HFFc6 (cell line): ENCODE measurements at regions not wholly inside any gene's neighbourhood (a gene's known extent, or its start where the extent isn't known, plus 50 kb on each side); places are given as distances from the start of the nearest gene placed in this dataset.

Experiments used
- DNase-seq: peaks from one replicate; pipeline ENCODE4 v3.0.0-alpha.2; 2018
- H3K27ac Mint-ChIP-seq: 2 replicates; pipeline ENCODE4 v1.8.0; 2020; ENCODE audit warnings: mild to moderate bottlenecking, mixed read lengths
- H3K27me3 Mint-ChIP-seq: 2 replicates; pipeline ENCODE4 v1.8.0; 2021; ENCODE audit warnings: mild to moderate bottlenecking, moderate library complexity, mixed read lengths; ENCODE audit not compliant: insufficient read depth
- H3K36me3 Mint-ChIP-seq: 2 replicates; pipeline ENCODE4 v1.8.0; 2021; ENCODE audit warnings: low read depth, mixed read lengths
- H3K4me1 Mint-ChIP-seq: 2 replicates; pipeline ENCODE4 v1.8.0; 2020; ENCODE audit warnings: low read depth, mixed read lengths
- H3K4me3 Mint-ChIP-seq: 2 replicates; pipeline ENCODE4 v1.8.0; 2020; ENCODE audit warnings: mild to moderate bottlenecking, moderate library complexity, mixed read lengths
- H3K9me3 Mint-ChIP-seq: 2 replicates; pipeline ENCODE4 v1.8.0; 2020; ENCODE audit warnings: mild to moderate bottlenecking, mixed read lengths
- CTCF ChIP-seq: fragments of 200-600 bp; sonication (generic); IDR thresholded peaks from 2 replicates; pipeline ENCODE4 v1.5.0; 2021; ENCODE audit warnings: antibody characterized with exemption, mild to moderate bottlenecking

GRCh38 chr7:131972251-131972650 is 415.8 kb upstream of the PODXL start:
- Mint-ChIP-seq H3K4me3 (no peak overlapping the region), H3K4me1 (no peaks in the 10 kb centered on the region), H3K36me3 (no peaks in the 10 kb centered on the region), H3K9me3 (no peaks in the 10 kb centered on the region), H3K27ac (no peak overlapping the region), H3K27me3 (peaks cover 3% of the 10 kb centered on the region)
- DNase-seq = no peak
- no peak for TF ChIP-seq CTCF

- TF ChIP-seq CTCF = no peak
- Mint-ChIP-seq H3K36me3 (no peaks in the 10 kb centered on the region), H3K4me1 (no peaks in the 10 kb centered on the region), H3K9me3 (no peaks in the 10 kb centered on the region), H3K4me3 (no peak overlapping the region), H3K27me3 (peaks cover 3% of the 10 kb centered on the region; the same call in 1 of the 2 replicates), H3K27ac (no peak overlapping the region)
- no peak for DNase-seq
These were observed 414.2 kb upstream of the PODXL start for GRCh38 chr7:131970602-131971001.

- DNase-seq = no peak
- H3K36me3 Mint-ChIP-seq = no peaks in the 10 kb centered on the region
- H3K4me1 Mint-ChIP-seq = no peaks in the 10 kb centered on the region
- H3K4me3 Mint-ChIP-seq = no peak overlapping the region
- no peak overlapping the region for H3K27ac Mint-ChIP-seq
- H3K9me3 Mint-ChIP-seq = no peaks in the 10 kb centered on the region
- H3K27me3 Mint-ChIP-seq = peaks cover 3% of the 10 kb centered on the region; the same call in 1 of the 2 replicates
- TF ChIP-seq CTCF = no peak
These were observed 413.1 kb upstream of the PODXL start for GRCh38 chr7:131969560-131969959.

GRCh38 chr7:131967216-131967730 is 410.8 kb upstream of the PODXL start:
- no peak for DNase-seq
- TF ChIP-seq CTCF = no peak
- Mint-ChIP-seq H3K4me1 (no peaks in the 10 kb centered on the region), H3K27ac (no peak overlapping the region), H3K36me3 (no peaks in the 10 kb centered on the region), H3K27me3 (peaks cover 3% of the 10 kb centered on the region), H3K4me3 (no peak overlapping the region), H3K9me3 (no peaks in the 10 kb centered on the region)

- no peak for TF ChIP-seq CTCF
- Mint-ChIP-seq H3K4me3 (no peak overlapping the region), H3K27me3 (peaks cover 18% of the 10 kb centered on the region)
These were observed 407.8 kb upstream of the PODXL start for GRCh38 chr7:131964203-131964602.

More at GRCh38 chr7:131964203-131964602, 407.8 kb upstream of the PODXL start:
- Mint-ChIP-seq H3K9me3 (no peaks in the 10 kb centered on the region), H3K4me1 (no peaks in the 10 kb centered on the region), H3K36me3 (no peaks in the 10 kb centered on the region), H3K27ac (no peak overlapping the region)
- no peak for DNase-seq
